ENCODE measurements at regions not wholly inside any gene's neighbourhood (a gene's known extent, or its start where the extent isn't known, plus 50 kb on each side); places are given as distances from the start of the nearest gene placed in this dataset.
"Not testable (repeated sequence)": the region's sequence is repeated elsewhere in the genome, so short reads cannot be mapped to it uniquely, and the experiment has no call there.

DNA sequence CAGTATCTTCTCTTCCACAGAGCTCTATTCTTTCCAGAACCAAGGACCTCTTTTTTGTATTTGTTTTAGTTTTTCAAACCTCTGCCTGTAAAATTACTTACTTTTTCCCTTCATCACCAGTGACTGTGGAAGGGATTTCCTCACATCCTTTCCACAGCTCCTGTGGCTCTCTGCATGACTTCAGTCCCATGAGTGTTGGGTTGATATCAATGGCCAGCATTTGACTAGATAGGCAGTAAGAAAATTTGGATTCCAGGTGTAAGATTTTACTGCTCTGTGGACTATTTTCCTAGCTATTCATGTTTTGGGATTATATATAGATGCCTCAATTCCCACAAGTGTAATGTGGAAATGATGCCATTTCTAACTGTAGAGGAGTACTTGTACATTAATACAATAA lies 171.5 kb upstream of the PTBP2 start:
- no peak for DNase-seq (ENCODE audit: low read depth in 2 of 3, low spot score in 2 of 3)

- DNase-seq (ENCODE audit: low read depth in 2 of 3, low spot score in 2 of 3) = no peak
These were observed 169.1 kb upstream of the PTBP2 start for GRCh38 chr1:96552451-96552850.

DNA sequence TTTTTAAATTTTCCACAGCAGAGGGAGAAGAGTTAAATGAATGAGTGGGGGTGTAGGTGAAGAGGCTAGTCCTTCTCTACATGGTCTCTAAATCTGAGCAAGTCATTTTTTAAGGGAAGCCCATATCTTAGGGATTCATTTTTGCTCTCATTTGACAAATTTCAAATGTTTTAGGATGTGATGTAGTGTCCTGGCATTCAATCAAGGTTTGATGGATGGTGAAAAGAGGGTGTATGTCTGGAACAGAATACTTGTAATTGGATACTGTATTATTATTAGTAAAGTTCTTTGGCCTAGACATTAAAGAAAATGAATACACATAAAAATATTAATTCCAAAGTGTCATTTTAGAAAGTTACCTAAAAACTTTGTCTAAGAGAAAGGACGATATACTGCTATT lies 167.8 kb upstream of the PTBP2 start:
- no peak for DNase-seq (ENCODE audit: low read depth in 2 of 3, low spot score in 2 of 3)

GRCh38 chr1:96554364-96554763 lies 167.2 kb upstream of the PTBP2 start:
- no peak for DNase-seq (ENCODE audit: low read depth in 2 of 3, low spot score in 2 of 3)

DNA sequence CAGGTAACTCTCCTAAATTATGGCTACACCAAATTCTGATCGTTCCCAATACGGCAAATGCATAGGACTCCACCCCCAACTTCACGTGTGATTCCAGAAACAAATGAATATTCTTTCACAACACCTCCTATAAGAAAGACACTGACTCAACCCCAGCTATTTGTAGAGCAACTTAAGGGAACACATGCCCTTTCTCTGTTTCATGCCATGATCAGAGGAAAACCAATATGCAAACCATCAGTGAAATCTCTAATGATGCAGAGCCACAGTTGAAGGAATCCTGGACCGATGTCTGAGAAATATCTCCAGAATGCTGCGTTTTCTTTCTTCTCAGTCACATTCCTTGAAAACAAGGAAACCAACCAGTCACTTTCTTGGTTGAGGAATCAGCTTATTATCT lies 164.2 kb upstream of the PTBP2 start:
- DNase-seq (ENCODE audit: low read depth in 2 of 3, low spot score in 2 of 3) = no peak

DNA sequence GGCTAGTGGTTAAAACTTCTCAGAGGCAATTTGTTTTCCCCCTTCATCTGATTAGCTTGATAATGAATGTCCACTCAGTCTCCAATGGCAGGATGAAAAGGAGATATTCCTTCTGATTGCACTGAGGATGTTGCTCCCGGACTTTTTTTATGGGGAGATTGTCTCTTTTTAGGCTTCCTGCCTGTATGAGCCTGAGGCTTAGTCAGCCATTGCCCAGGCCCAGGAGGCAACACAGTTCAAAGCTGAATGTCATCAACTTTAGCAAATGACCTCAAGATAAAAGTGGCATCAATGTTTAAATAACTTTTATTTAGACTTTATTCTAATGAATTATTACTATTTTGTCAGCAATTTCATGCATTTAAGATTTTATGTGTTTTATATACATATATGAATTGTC lies 162.9 kb upstream of the PTBP2 start:
- DNase-seq (ENCODE audit: low read depth in 2 of 3, low spot score in 2 of 3) = no peak

GRCh38 chr1:96559181-96559580 lies 162.4 kb upstream of the PTBP2 start:
- no peak for DNase-seq (ENCODE audit: low read depth in 2 of 3, low spot score in 2 of 3)

GRCh38 chr1:96559707-96560596 lies 161.6 kb upstream of the PTBP2 start:
- DNase-seq (ENCODE audit: low read depth in 2 of 3, low spot score in 2 of 3) = no peak

GRCh38 chr1:96562094-96562493 lies 159.5 kb upstream of the PTBP2 start:
- DNase-seq (ENCODE audit: low read depth in 2 of 3, low spot score in 2 of 3) = no peak

- not testable (repeated sequence) for DNase-seq (ENCODE audit: low read depth in 2 of 3, low spot score in 2 of 3)
These were observed 157.2 kb upstream of the PTBP2 start for GRCh38 chr1:96564401-96564800.

- DNase-seq (ENCODE audit: low read depth in 2 of 3, low spot score in 2 of 3) = no peak
These were observed 156.0 kb upstream of the PTBP2 start for GRCh38 chr1:96565546-96565945.

- no peak for DNase-seq (ENCODE audit: low read depth in 2 of 3, low spot score in 2 of 3)
These were observed 152.9 kb upstream of the PTBP2 start for GRCh38 chr1:96568639-96569038.

- DNase-seq (ENCODE audit: low read depth in 2 of 3, low spot score in 2 of 3) = no peak
These were observed 152.3 kb upstream of the PTBP2 start for GRCh38 chr1:96569288-96569687.

DNA sequence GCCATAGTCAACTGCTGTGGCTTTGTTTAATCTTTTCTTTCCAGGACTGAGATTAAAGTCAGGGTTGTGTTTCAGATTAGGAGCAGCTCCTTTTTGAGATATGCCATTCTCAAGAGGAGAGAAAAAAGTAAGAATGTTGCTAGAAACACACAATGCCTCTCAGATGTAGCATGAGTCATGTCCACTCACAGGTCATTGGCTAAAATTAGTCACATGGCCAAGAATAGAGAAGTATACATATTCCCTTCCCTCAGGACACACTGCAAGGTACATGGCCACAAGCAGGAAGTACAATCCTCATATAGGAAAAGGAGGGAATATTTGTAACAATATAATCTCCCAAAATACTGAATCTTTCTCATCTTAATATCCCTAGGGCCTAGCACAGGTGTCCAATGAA lies 141.9 kb upstream of the PTBP2 start:
- DNase-seq (ENCODE audit: low read depth in 2 of 3, low spot score in 2 of 3) = no peak

DNA sequence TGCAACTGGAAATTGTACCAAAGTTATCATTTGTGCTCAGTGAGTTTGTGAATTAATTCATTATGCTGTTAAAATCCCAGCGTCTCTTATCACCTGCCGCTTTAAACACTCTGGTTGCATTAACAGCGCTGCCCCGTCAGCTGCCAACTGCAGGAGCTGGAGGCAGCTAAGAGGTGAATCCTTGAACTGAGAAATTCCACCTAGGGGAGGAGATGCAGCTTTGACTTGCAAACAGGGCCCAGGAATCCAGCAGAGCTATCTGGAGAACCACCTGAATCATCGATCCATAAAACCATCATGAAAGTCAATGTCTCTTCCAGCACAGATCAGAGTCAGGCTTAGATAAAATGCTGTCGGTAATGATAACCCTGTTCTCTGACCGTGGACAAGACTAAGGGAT lies 140.7 kb upstream of the PTBP2 start:
- no peak for DNase-seq (ENCODE audit: low read depth in 2 of 3, low spot score in 2 of 3)

DNA sequence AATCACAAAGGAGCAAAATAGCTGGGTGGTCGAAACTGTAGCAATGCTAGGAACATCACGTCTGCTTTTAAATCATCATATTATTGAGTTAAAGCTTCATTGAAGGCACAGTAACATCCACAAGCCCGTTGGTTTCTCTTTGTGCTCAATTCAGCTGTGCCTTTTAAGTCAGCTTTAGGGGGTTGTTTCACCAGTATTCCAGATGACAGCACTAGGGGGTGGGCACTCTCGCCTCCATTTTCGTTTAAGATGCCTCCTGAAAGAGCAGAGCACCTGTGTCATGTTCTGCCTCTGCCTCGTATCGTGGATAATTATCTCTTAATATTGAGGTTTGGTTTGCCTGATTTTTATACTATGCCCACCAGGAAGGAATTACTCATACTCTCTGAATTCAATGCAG lies 139.8 kb upstream of the PTBP2 start:
- no peak for DNase-seq (ENCODE audit: low read depth in 2 of 3, low spot score in 2 of 3)

DNA sequence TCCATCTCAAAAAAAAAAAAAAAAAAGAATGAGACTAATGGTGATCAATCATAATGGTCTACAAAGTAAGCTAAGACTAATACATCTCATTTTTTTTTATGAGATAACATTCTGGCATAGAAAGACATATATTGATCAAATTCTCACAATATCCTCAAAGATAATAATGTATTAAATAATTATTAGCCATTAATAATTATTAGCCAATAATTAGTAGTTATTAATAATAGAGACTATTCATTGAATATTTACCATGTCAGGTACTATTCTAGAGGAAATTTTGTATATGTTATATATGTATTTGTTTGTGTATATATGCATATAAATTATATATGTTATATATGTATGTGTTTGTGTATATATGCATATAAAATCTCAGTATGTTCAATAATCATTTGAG lies 137.7 kb upstream of the PTBP2 start:
- no peak for DNase-seq (ENCODE audit: low read depth in 2 of 3, low spot score in 2 of 3)

GRCh38 chr1:96587222-96587621 lies 134.4 kb upstream of the PTBP2 start:
- DNase-seq (ENCODE audit: low read depth in 2 of 3, low spot score in 2 of 3) = no peak

- DNase-seq (ENCODE audit: low read depth in 2 of 3, low spot score in 2 of 3) = no peak
These were observed 133.1 kb upstream of the PTBP2 start for GRCh38 chr1:96588416-96588995.

DNA sequence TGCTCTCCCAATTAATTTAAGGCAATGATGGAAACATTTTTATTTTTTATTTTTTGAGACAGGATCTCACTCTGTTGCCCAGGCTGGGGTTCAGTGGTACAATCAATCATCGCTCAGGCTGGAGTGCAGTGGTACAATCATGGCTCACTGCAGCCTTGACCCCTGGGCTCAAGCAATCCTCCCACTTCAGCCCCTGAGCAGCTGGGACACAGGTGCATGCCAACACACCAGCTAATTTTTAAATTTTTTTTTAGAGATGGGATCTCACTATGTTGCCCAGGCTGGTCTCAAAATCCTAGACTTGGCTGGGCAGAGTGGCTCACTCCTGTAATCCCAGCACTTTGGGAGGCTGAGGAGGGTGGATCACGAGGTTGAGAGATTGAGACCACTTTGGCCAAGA lies 126.1 kb upstream of the PTBP2 start:
- not testable (repeated sequence) for DNase-seq (ENCODE audit: low read depth in 2 of 3, low spot score in 2 of 3)

DNA sequence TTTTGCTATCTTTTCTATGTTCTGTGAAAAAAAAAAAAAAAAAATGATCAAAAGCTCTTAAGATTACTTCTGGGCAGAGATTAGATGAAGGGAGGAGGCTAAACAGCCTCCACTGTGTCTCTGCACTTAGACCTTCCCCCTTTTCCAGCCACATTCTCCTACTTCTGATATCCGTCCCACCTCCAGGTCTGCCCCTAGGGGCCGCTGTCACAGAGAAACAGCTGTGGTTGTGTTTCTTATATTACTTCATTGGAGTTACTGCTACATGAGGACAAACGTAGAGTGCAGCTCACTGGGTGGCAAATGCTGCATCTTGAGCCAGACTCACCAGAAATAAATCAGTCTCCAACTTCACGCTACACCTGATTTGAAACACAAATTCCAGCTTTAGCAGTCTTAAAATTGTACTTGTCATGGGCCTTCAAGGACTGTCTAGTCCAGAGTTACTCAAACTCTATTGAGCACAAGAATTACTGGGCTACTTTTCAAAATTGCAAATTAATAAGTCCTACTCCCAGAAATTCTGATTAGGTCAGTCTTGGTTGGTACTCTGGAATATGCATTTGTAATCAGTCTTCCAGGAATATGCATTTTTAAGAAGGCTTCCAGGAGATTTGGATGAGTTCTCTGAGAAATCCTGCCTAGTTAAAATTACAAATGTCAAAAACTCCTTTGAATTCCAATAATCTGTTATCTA lies 125.2 kb upstream of the PTBP2 start:
- peak in 2 of 3 donors; percentile 5 to 33 for DNase-seq (ENCODE audit: low read depth in 2 of 3, low spot score in 2 of 3)

DNA sequence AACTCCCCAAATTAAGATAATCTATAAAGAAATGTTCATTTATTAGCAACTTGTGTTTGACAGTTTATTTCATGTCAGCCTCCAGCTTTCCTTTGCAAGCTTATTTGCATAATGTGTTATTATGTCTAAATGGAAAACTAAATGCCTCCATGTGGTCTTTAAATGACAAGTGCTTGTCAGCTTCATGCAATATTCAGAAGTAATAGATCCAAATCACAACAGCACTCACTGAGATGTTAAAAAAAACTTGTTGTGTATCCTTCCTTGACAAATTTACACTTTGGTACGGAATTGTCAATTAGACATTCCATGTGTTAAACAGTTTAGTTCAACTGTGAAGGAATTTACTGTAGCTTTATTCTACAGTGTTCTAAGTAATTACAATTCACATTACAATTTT lies 124.4 kb upstream of the PTBP2 start:
- no peak for DNase-seq (ENCODE audit: low read depth in 2 of 3, low spot score in 2 of 3)
